Transverse colon (tissue), 4 donors: ENCODE measurements at regions not wholly inside any gene's neighbourhood (a gene's known extent, or its start where the extent isn't known, plus 50 kb on each side); places are given as distances from the start of the nearest gene placed in this dataset.
"Not testable (repeated sequence)": the region's sequence is repeated elsewhere in the genome, so short reads cannot be mapped to it uniquely, and the experiment has no call there.

Source experiments
- DNase-seq: peaks from one replicate; pipeline ENCODE4 v3.0.0-alpha.2; 2019
- H3K27ac ChIP-seq, 4 donors: fragments of 200-600 bp; sonication (generic); 2 replicates each; pipeline ENCODE4 v1.5.1; 2016 to 2018; ENCODE audit warnings: inconsistent platforms in 4 of 4
- H3K27me3 ChIP-seq: fragments of 200-600 bp; sonication (generic); 2 replicates; pipeline ENCODE4 v1.5.1; 2017; ENCODE audit warnings: inconsistent platforms
- H3K36me3 ChIP-seq, 4 donors: fragments of 200-600 bp; sonication (generic); 2 replicates each; pipeline ENCODE4 v1.5.1; 2017 to 2019; ENCODE audit warnings: inconsistent platforms in 4 of 4
- H3K4me1 ChIP-seq, 4 donors: fragments of 200-600 bp; sonication (generic); 2 replicates each; pipeline ENCODE4 v1.5.1; 2017 to 2020; ENCODE audit warnings: inconsistent platforms in 4 of 4
- H3K4me3 ChIP-seq, 4 donors: fragments of 200-600 bp; sonication (generic); 1 replicate in 1 of 4; 2 replicates in 3 of 4; pipeline versions ENCODE4 v1.5.1 to v1.6.1; 2017 to 2019; ENCODE audit warnings: inconsistent platforms in 4 of 4
- H3K9me3 ChIP-seq, 2 donors: fragments of 200-600 bp; sonication (generic); 2 replicates each; pipeline ENCODE4 v1.5.1; 2017 to 2019; ENCODE audit warnings: inconsistent platforms in 2 of 2
- CTCF ChIP-seq, 5 experiments: fragments of 200-600 bp in 3 of 5; fragments of 450-650 bp in 2 of 5; sonication (generic) in 3 of 5; IDR thresholded peaks; 1 replicate in 2 of 5; 2 replicates in 3 of 5; pipeline ENCODE4 v1.5.1; 2016 to 2017; ENCODE audit warnings: antibody characterized with exemption in 5 of 5, inconsistent platforms in 3 of 5, mild to moderate bottlenecking in 2 of 5, moderate library complexity in 1 of 5
- EP300 ChIP-seq: sonication (generic); formaldehyde crosslinking; IDR thresholded peaks from one replicate; pipeline ENCODE4 v1.6.1; 2017; ENCODE audit warnings: antibody characterized with exemption, low read depth
- POLR2A ChIP-seq: fragments of 450-650 bp; IDR thresholded peaks from one replicate; pipeline ENCODE4 v1.6.1; 2016; ENCODE audit warnings: antibody characterized with exemption, mild to moderate bottlenecking, moderate library complexity
- POLR2AphosphoS5 ChIP-seq, 3 donors: sonication (generic); formaldehyde crosslinking; IDR thresholded peaks; one replicate each; pipeline ENCODE4 v1.6.1; 2016; ENCODE audit warnings: antibody characterized with exemption in 3 of 3
- WGBS, 2 donors: methylation state at CpG; one replicate each; pipeline ENCODE4 v1.1.5; 2018; ENCODE audit warnings: low coverage in 1 of 2; 5-methylcytosine and 5-hydroxymethylcytosine counted together
- in situ Hi-C, 4 donors: fragments of 200-750 bp; cut with MboI; loops; one replicate each; pipeline versions ENCODE4 v1.15.0 to v1.15.1; 2017; ENCODE audit warnings: low sequenced_read_pairs in 3 of 4, low pct_ligation_motif_present in 1 of 4, low pct_unique_long_range_greater_than_20kb in 1 of 4
- intact Hi-C: fragments of 100-400 bp; cut with DNase I; formaldehyde crosslinking; loops from one replicate; pipeline ENCODE4 v1.15.1; 2023; ENCODE audit warnings: low total_unique reads

- 90 to 94% methylated on average over 2 to 17 of the region's 17 CpGs for WGBS, 2 donors
- in situ Hi-C loops = loop anchor here in 1 of 4 donors (25.0 kb wide), 1 partner anchor 388 kb away; no protein-coding TSS in a partner anchor
- no peak overlapping the region for H3K27ac ChIP-seq
- no peaks in the 10 kb centered on the region for H3K9me3 ChIP-seq
- no peaks in the 10 kb centered on the region for H3K27me3 ChIP-seq
- intact Hi-C loops = no loop called here
- peaks cover 0 to 19% (median 0%) of the 10 kb centered on the region in 4 donors for H3K36me3 ChIP-seq
- TF ChIP-seq CTCF (IDR thresholded peaks at IDR 0.05) (no peak), EP300 (no peak), POLR2AphosphoS5 (IDR thresholded peaks at IDR 0.05) (no peak), POLR2A (no peak)
- H3K4me3 ChIP-seq = no peak overlapping the region
- DNase-seq = no peak
- H3K4me1 ChIP-seq = peaks cover 14 to 20% (median 18%) of the 10 kb centered on the region in 4 donors
These were observed 79.3 kb downstream of the RFLNA start for GRCh38 chr12:124374147-124374546.

- Histone ChIP-seq H3K36me3 (peaks cover 0 to 19% (median 0%) of the 10 kb centered on the region in 4 donors), H3K4me1 (peaks cover 19 to 23% (median 22%) of the 10 kb centered on the region in 4 donors)
- H3K9me3 ChIP-seq, H3K27me3 ChIP-seq, DNase-seq, H3K27ac ChIP-seq, H3K4me3 ChIP-seq, intact Hi-C loops: not testable (repeated sequence)
- 97% methylated on average over 8 of the region's 21 CpGs; no CpG with 5 or more reads in 1 of the 2 donors for WGBS, 2 donors
- in situ Hi-C loops = loop anchor here in 1 of 4 donors (25.0 kb wide), 1 partner anchor 389 kb away; no protein-coding TSS in a partner anchor
These were observed 78.8 kb downstream of the RFLNA start for GRCh38 chr12:124373701-124374100.

GRCh38 chr12:124372831-124373230 is 77.9 kb downstream of the RFLNA start:
- Histone ChIP-seq H3K9me3 (no peaks in the 10 kb centered on the region), H3K27ac (no peak overlapping the region), H3K36me3 (peaks cover 0 to 19% (median 0%) of the 10 kb centered on the region in 4 donors), H3K4me3 (no peak overlapping the region), H3K4me1 (peaks cover 27 to 31% (median 31%) of the 10 kb centered on the region in 4 donors), H3K27me3 (no peaks in the 10 kb centered on the region)
- 95% methylated on average over 13 of the region's 13 CpGs; no CpG with 5 or more reads in 1 of the 2 donors for WGBS, 2 donors
- TF ChIP-seq POLR2AphosphoS5 (IDR thresholded peaks at IDR 0.05) (no peak), EP300 (no peak), CTCF (IDR thresholded peaks at IDR 0.05) (no peak), POLR2A (no peak)
- intact Hi-C loops = no loop called here
- in situ Hi-C loops = loop anchor here in 1 of 4 donors (25.0 kb wide), 1 partner anchor 389 kb away; no protein-coding TSS in a partner anchor
- no peak for DNase-seq

GRCh38 chr12:124371970-124372555 is 77.2 kb downstream of the RFLNA start:
- peaks cover 33 to 39% (median 38%) of the 10 kb centered on the region in 4 donors for H3K4me1 ChIP-seq
- WGBS, 2 donors = 92 to 94% methylated on average over 13 to 37 of the region's 37 CpGs
- DNase-seq = no peak
- H3K27me3 ChIP-seq = no peaks in the 10 kb centered on the region
- in situ Hi-C loops = loop anchor here in 1 of 4 donors (25.0 kb wide), 1 partner anchor 390 kb away; no protein-coding TSS in a partner anchor
- H3K4me3 ChIP-seq = no peak overlapping the region
- intact Hi-C loops = no loop called here
- peaks cover 0 to 13% (median 0%) of the 10 kb centered on the region in 4 donors for H3K36me3 ChIP-seq
- no peaks in the 10 kb centered on the region for H3K9me3 ChIP-seq
- peak overlapping the region in 1 of 4 donors; percentile 91 for H3K27ac ChIP-seq
- TF ChIP-seq CTCF (IDR thresholded peaks at IDR 0.05) (no peak), EP300 (no peak), POLR2A (no peak), POLR2AphosphoS5 (IDR thresholded peaks at IDR 0.05) (no peak)
